Activated T-cell treated with anti-CD3 and anti-CD28 coated beads, Interleukin-2, amount 50 U/mL, for 72 hours (primary cell): ENCODE measurements at regions not wholly inside any gene's neighbourhood (a gene's known extent, or its start where the extent isn't known, plus 50 kb on each side); places are given as distances from the start of the nearest gene placed in this dataset.

ENCODE experiments used
- ATAC-seq, 2 donors: fragments of 150-1000 bp; cut with Tn5 transposase; replicated peaks in 1 of 2; 2 replicates each; pipeline ENCODE4 v1.10.0; 2021; ENCODE audit warnings: moderate library complexity in 2 of 2, mild to moderate bottlenecking in 1 of 2
- DNase-seq, 2 donors: peaks; one replicate each; pipeline ENCODE4 v3.0.0; 2021 to 2022; ENCODE audit warnings: mixed read lengths in 1 of 2
- H3K27ac Mint-ChIP-seq: one replicate; pipeline ENCODE4 v1.8.0; 2022; ENCODE audit warnings: mild to moderate bottlenecking, moderate library complexity, mixed read lengths
- H3K27me3 Mint-ChIP-seq: one replicate; pipeline ENCODE4 v1.8.0; 2022; ENCODE audit warnings: low read depth, mixed read lengths
- H3K36me3 Mint-ChIP-seq, 2 donors: one replicate each; pipeline ENCODE4 v1.8.0; 2022; ENCODE audit warnings: mixed read lengths in 2 of 2, mild to moderate bottlenecking in 1 of 2; ENCODE audit not compliant: insufficient read depth in 2 of 2
- H3K4me1 Mint-ChIP-seq: one replicate; pipeline ENCODE4 v1.8.0; 2022; ENCODE audit warnings: low read depth, mixed read lengths
- H3K4me3 Mint-ChIP-seq, 2 donors: one replicate each; pipeline ENCODE4 v1.8.0; 2022; ENCODE audit warnings: mild to moderate bottlenecking in 2 of 2, mixed read lengths in 2 of 2, moderate library complexity in 2 of 2
- H3K9me3 Mint-ChIP-seq, 2 donors: one replicate each; pipeline ENCODE4 v1.8.0; 2022; ENCODE audit warnings: mixed read lengths in 2 of 2

GRCh38 chrX:867966-868647 is 237.5 kb downstream of the SHOX start:
- H3K9me3 Mint-ChIP-seq, result peaks cover 5 to 8% of the 10 kb centered on the region in 2 donors
- no peak overlapping the region for H3K4me3 Mint-ChIP-seq
- no peak overlapping the region for H3K27ac Mint-ChIP-seq
- ATAC-seq (no peak), DNase-seq (no peak)
- H3K4me1 Mint-ChIP-seq, result no peaks in the 10 kb centered on the region
- peaks cover 0 to 6% of the 10 kb centered on the region in 2 donors for H3K36me3 Mint-ChIP-seq
- peaks cover 9% of the 10 kb centered on the region for H3K27me3 Mint-ChIP-seq

GRCh38 chrX:867502-867901 is 236.9 kb downstream of the SHOX start:
- peaks cover 0 to 6% of the 10 kb centered on the region in 2 donors for H3K36me3 Mint-ChIP-seq
- peaks cover 5 to 8% of the 10 kb centered on the region in 2 donors for H3K9me3 Mint-ChIP-seq
- peaks cover 9% of the 10 kb centered on the region for H3K27me3 Mint-ChIP-seq
- ATAC-seq (no peak), DNase-seq (no peak)
- no peak overlapping the region for H3K27ac Mint-ChIP-seq
- no peak overlapping the region for H3K4me3 Mint-ChIP-seq
- H3K4me1 Mint-ChIP-seq, result no peaks in the 10 kb centered on the region

- H3K9me3 Mint-ChIP-seq, result peaks cover 0 to 1% of the 10 kb centered on the region in 2 donors
- no peak for DNase-seq
- H3K4me1 Mint-ChIP-seq, result no peaks in the 10 kb centered on the region
- no peak overlapping the region for H3K4me3 Mint-ChIP-seq
- H3K36me3 Mint-ChIP-seq, result peaks cover 0 to 1% of the 10 kb centered on the region in 2 donors
- peaks cover 9% of the 10 kb centered on the region for H3K27me3 Mint-ChIP-seq
- ATAC-seq, result no peak
- H3K27ac Mint-ChIP-seq, result no peak overlapping the region
Measured at GRCh38 chrX:866441-866990, 235.9 kb downstream of the SHOX start.

DNA sequence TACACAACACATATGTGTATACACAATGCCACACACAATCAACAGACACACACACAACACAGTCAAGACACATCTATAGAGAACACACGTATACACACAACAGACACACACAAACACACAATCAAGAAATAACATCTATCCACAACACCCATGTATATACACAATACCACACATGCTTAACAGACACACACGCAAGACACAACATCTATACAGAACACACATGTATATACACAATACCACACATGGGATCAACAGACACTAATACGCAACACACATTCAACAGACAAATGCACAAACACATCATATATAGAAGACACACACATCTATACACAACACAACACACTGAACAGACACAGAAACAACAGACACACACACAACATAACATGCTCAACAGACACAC is 234.8 kb downstream of the SHOX start:
- Mint-ChIP-seq H3K9me3 (no peaks in the 10 kb centered on the region), H3K36me3 (no peaks in the 10 kb centered on the region), H3K4me1 (no peaks in the 10 kb centered on the region), H3K4me3 (no peak overlapping the region), H3K27ac (no peak overlapping the region), H3K27me3 (peaks cover 9% of the 10 kb centered on the region)
- no peak for DNase-seq
- ATAC-seq, result no peak

DNA sequence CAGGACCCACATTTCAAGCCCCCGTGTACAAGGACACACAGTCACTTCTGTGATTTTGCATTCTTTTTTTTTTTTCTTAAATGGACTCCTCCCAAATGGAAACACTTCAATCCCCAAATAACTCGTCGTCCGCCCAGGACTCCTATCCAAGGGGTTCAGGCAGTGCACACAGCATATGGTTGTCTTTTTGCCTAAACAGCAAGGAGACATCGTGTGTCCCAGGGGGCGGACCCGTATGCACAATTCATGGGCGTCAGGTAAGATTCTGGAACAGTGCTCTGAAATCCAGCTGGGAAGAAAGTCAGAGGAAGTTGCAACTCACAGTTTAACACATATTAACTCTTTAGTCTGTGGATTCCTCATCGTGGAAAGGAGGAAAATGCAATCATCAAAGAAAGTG is 231.3 kb downstream of the SHOX start:
- Mint-ChIP-seq H3K4me1 (no peaks in the 10 kb centered on the region), H3K36me3 (no peaks in the 10 kb centered on the region), H3K27ac (no peak overlapping the region), H3K9me3 (peaks cover 0 to 2% of the 10 kb centered on the region in 2 donors), H3K27me3 (no peaks in the 10 kb centered on the region), H3K4me3 (no peak overlapping the region)
- DNase-seq (no peak), ATAC-seq (no peak)

DNA sequence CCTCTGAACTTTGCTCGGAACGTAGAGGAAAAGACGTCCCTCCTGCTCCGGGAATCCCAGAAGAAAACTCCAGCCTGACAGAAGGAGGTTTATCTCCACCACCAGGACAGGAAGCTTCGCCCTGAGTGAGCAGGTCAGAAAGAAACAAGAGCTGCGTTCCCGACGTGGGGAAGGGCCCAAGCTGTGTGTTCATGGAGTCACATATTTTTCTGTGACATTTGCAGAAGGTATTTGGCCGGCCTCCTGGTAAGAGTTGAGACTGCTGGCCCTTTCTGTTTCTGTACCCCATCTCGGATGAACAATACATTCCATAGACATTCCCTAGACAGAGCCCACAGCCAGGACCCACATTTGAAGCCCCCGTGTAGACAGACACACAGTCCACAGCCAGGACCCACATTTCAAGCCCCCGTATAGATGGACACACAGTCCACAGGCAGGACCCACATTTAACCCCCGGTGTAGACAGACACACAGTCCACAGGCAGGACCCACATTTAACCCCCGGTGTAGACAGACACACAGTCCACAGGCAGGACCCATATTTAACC is 230.8 kb downstream of the SHOX start:
- no peak overlapping the region for H3K4me3 Mint-ChIP-seq

GRCh38 chrX:859329-859728 is 228.7 kb downstream of the SHOX start:
- DNase-seq, result no peak
- H3K9me3 Mint-ChIP-seq, result peaks cover 0 to 2% of the 10 kb centered on the region in 2 donors
- H3K4me1 Mint-ChIP-seq, result no peaks in the 10 kb centered on the region
- ATAC-seq, result no peak
- no peak overlapping the region for H3K4me3 Mint-ChIP-seq
- H3K27ac Mint-ChIP-seq, result no peak overlapping the region
- no peaks in the 10 kb centered on the region for H3K27me3 Mint-ChIP-seq
- no peaks in the 10 kb centered on the region for H3K36me3 Mint-ChIP-seq

More for the DNA sequence above, 230.8 kb downstream of the SHOX start:
- ATAC-seq, result no peak
- no peak overlapping the region for H3K27ac Mint-ChIP-seq
- no peaks in the 10 kb centered on the region for H3K27me3 Mint-ChIP-seq
- no peaks in the 10 kb centered on the region for H3K36me3 Mint-ChIP-seq
- H3K4me1 Mint-ChIP-seq, result no peaks in the 10 kb centered on the region
- H3K9me3 Mint-ChIP-seq, result peaks cover 0 to 2% of the 10 kb centered on the region in 2 donors
- no peak for DNase-seq

GRCh38 chrX:858542-859078 is 228.0 kb downstream of the SHOX start:
- H3K27me3 Mint-ChIP-seq, result no peaks in the 10 kb centered on the region
- H3K4me3 Mint-ChIP-seq, result no peak overlapping the region
- no peaks in the 10 kb centered on the region for H3K36me3 Mint-ChIP-seq
- H3K9me3 Mint-ChIP-seq, result peaks cover 0 to 2% of the 10 kb centered on the region in 2 donors
- no peak overlapping the region for H3K27ac Mint-ChIP-seq
- no peaks in the 10 kb centered on the region for H3K4me1 Mint-ChIP-seq
- ATAC-seq, result no peak
- DNase-seq, result no peak

GRCh38 chrX:857376-857775 is 226.8 kb downstream of the SHOX start:
- H3K4me1 Mint-ChIP-seq, result no peaks in the 10 kb centered on the region
- no peak overlapping the region for H3K27ac Mint-ChIP-seq
- H3K36me3 Mint-ChIP-seq, result no peaks in the 10 kb centered on the region
- no peak for ATAC-seq
- no peak overlapping the region for H3K4me3 Mint-ChIP-seq
- DNase-seq, result no peak
- no peaks in the 10 kb centered on the region for H3K27me3 Mint-ChIP-seq
- peaks cover 0 to 2% of the 10 kb centered on the region in 2 donors for H3K9me3 Mint-ChIP-seq

- Mint-ChIP-seq H3K4me1 (no peaks in the 10 kb centered on the region), H3K9me3 (peaks cover 0 to 2% of the 10 kb centered on the region in 2 donors), H3K27ac (no peak overlapping the region), H3K27me3 (no peaks in the 10 kb centered on the region), H3K4me3 (no peak overlapping the region), H3K36me3 (no peaks in the 10 kb centered on the region)
- no peak for DNase-seq
- ATAC-seq, result no peak
Measured at GRCh38 chrX:856566-857290, 226.1 kb downstream of the SHOX start.

GRCh38 chrX:853304-853703 is 222.7 kb downstream of the SHOX start:
- peaks cover 8% of the 10 kb centered on the region for H3K27me3 Mint-ChIP-seq
- no peaks in the 10 kb centered on the region for H3K36me3 Mint-ChIP-seq
- no peak for ATAC-seq
- H3K27ac Mint-ChIP-seq, result no peak overlapping the region
- no peak for DNase-seq
- H3K4me3 Mint-ChIP-seq, result no peak overlapping the region
- H3K4me1 Mint-ChIP-seq, result no peaks in the 10 kb centered on the region
- H3K9me3 Mint-ChIP-seq, result no peaks in the 10 kb centered on the region

DNA sequence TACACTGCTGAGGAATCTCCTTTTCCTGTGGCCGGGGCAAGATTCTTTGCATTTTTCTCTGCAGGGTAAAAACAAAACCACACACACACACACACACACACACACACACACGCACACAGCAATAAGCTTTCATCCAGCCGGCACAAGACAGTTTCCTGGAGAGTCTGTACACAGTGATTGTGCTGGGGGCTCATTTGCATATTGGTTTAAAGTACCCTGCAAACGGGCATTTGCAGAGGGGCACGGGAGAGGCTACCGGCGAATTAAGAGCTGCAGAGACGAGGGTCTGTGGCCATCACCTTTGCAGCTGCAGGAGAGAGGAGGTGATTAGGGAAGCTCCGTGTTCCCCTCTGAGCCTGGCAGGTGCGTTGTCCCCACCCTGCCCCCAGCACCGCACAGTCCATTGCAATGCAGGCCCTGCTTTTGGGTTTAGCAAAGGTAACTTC is 219.9 kb downstream of the SHOX start:
- H3K4me1 Mint-ChIP-seq, result no peaks in the 10 kb centered on the region
- H3K36me3 Mint-ChIP-seq, result no peaks in the 10 kb centered on the region
- peaks cover 8% of the 10 kb centered on the region for H3K27me3 Mint-ChIP-seq
- ATAC-seq (no peak), DNase-seq (no peak)
- no peaks in the 10 kb centered on the region for H3K9me3 Mint-ChIP-seq
- no peak overlapping the region for H3K4me3 Mint-ChIP-seq
- H3K27ac Mint-ChIP-seq, result no peak overlapping the region

DNA sequence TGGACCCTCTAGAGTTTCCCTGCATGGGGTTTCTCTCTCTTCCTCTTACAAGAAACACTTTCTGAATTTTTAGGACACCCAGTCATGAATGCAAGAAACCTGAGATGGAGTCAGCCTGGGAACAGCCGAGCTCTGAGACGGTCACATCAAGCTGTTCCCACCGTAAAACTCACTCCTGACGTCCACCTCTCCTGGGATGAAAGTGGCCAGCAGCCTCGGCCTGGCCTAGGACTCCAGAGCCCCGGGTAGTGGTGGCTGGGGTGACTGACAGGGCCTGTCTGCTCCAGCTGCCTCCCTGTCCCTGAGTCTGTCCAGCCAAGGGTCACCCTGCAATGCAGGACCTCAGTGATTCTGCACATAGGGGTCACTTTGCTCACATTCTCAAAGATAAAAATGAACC is 217.8 kb downstream of the SHOX start:
- Mint-ChIP-seq H3K27me3 (peaks cover 8% of the 10 kb centered on the region), H3K4me1 (no peaks in the 10 kb centered on the region), H3K9me3 (no peaks in the 10 kb centered on the region), H3K36me3 (no peaks in the 10 kb centered on the region), H3K4me3 (no peak overlapping the region), H3K27ac (no peak overlapping the region)
- ATAC-seq (no peak), DNase-seq (no peak)
